ENCODE measurements at regions not wholly inside any gene's neighbourhood (a gene's known extent, or its start where the extent isn't known, plus 50 kb on each side); places are given as distances from the start of the nearest gene placed in this dataset.

DNA sequence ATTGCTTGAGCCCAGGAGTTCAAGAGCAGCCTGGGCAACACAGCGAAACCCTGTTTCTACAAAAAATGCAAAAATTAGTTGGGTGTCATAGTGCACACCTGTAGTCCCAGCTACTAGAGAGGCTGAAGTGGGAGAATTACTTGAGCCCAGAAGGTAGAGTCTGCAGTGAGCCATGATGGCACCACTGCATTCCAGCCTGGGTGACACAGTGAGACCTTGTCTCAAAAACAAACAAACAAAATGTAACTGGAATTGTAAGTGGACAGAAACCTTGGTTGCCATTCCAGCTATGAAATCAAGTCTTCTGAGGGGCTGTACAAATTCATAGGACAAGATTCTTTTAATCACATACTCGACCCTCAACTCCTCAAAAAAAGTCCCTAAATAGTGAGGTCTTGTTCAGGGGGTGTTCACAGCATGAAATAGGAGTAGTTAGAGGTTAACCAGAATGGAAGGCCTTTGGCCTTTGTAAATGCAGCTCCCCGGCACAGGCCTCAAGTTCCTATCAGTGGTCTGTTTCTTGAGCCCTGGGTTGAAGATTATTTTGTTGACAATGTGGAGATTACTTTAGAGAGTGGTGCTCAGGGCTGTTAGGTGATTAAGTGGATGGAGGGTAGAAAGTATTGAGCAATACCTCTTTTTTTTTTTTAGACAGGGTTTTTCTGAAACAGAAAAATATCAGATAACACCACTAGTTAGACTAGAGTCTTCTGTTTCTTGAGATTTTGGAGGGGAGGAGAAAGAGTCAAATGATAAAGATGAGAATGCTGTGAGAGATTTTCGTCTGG, 138.7 kb upstream of the ZNF648 start:
- TF ChIP-seq, protein P1, sequence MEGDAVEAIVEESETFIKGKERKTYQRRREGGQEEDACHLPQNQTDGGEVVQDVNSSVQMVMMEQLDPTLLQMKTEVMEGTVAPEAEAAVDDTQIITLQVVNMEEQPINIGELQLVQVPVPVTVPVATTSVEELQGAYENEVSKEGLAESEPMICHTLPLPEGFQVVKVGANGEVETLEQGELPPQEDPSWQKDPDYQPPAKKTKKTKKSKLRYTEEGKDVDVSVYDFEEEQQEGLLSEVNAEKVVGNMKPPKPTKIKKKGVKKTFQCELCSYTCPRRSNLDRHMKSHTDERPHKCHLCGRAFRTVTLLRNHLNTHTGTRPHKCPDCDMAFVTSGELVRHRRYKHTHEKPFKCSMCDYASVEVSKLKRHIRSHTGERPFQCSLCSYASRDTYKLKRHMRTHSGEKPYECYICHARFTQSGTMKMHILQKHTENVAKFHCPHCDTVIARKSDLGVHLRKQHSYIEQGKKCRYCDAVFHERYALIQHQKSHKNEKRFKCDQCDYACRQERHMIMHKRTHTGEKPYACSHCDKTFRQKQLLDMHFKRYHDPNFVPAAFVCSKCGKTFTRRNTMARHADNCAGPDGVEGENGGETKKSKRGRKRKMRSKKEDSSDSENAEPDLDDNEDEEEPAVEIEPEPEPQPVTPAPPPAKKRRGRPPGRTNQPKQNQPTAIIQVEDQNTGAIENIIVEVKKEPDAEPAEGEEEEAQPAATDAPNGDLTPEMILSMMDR (IDR thresholded peaks at IDR 0.05), result no peak
- no peak for TF ChIP-seq POLR2A (IDR thresholded peaks at IDR 0.05)
